HG03139 (cell line): ENCODE measurements at regions not wholly inside any gene's neighbourhood (a gene's known extent, or its start where the extent isn't known, plus 50 kb on each side); places are given as distances from the start of the nearest gene placed in this dataset.

Source experiments
- ATAC-seq: cut with Tn5 transposase; IDR thresholded peaks from one replicate; pipeline ENCODE4 v1.9.1; 2021; ENCODE audit not compliant: unreplicated experiment

DNA sequence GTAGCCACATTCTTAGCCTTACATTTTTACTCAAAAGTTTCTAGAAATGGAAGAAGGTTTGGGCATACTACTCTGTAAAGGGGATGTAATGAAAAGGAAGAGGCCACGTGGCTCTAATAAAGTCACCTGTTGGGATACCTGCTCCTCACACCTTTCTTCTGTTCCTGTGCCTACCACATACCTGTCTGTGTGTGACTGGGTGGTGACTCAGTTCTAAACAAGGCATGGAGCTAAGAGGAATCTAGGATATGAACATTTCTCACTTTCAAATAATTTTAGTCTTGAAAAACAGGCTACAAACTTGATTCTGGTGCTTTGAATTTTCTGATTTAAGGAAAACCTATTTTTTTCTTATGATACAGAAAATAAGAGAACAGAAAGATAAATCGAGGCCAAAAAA is 363.6 kb downstream of the RFPL4B start:
- no peak for ATAC-seq

- no peak for ATAC-seq
These were observed 366.3 kb downstream of the RFPL4B start for GRCh38 chr6:112713402-112713801.

DNA sequence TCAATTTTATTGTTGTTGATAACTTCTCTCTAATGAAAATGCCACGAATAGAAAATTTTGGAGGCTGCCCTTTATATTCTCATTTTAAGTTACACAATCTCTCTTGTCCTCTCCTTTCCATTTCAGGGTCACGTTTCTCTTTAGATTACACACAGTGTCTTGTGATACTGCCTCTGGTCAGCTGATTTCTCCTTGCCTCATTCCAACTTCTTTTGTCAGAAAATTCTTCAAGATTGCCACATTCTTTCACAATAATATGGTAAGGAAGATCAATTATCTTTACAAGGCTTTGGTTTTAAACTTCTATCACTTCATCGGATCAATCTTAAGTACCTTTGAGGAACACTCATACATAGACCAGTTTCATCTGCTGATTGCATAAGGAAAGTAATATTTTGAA is 370.3 kb downstream of the RFPL4B start:
- no peak for ATAC-seq

DNA sequence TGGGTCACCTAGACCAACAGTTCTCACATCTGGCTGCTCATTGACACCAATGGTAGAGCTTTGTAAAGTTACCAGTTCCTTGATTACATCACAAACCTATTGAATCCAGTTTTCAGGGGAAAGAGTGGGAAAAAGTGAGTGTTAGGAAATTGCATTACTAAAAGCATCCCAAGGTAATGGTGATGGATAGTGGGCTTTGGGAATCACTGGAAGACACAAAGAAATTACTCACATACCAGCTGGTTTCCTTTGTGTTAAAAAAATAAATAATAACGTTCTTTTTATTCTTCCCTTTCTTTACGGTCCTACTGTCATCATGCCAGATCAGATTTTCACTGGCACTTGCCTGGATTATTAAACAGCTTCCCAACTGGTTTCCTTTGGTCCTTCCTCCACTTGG is 370.7 kb downstream of the RFPL4B start:
- ATAC-seq, result no peak

DNA sequence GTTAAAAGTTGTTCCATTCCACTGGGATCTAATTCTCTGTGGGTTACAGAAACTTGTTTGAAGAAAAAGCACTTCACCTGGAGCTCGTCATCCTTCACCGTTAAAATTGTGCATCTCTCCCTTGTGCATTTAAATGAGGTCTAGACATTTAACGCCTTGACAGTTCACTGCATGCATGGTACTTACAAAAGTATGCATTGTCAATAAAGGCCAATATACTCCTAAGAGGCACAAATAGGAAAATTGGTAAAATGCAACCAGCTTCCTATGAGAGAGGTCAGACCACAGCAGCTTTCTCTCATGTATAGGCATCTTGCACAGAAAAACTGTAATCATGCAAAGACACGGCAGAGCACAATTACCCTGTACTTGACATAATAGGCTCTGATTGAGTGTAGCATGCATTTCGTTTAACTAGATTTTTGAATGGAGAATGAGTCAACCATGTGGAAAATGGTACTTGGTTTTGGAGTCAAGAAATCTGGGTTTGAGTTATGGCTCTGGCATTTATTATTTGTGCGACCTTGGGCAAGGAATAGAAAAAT is 378.5 kb downstream of the RFPL4B start:
- no peak for ATAC-seq

DNA sequence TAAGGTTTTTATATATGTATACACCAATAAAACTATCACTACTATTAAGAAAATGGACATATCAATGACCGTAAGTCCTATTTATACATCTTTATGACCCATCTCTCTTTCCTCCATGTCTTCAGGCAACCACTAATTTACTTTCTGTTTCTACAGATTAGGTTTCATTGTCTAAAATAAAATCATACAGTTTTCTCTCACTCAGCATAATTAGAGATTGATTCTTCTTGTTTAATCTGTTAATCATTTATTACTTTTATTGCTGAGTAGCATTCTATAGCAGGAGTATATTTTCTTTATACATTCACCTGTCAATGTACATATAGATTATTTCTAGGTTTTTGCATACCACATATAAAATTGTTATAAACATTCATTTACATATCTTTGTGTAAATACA is 388.0 kb downstream of the RFPL4B start:
- no peak for ATAC-seq

- no peak for ATAC-seq
These were observed 392.6 kb downstream of the RFPL4B start for GRCh38 chr6:112739766-112740165.

GRCh38 chr6:112743323-112743722 is 396.2 kb downstream of the RFPL4B start:
- no peak for ATAC-seq

DNA sequence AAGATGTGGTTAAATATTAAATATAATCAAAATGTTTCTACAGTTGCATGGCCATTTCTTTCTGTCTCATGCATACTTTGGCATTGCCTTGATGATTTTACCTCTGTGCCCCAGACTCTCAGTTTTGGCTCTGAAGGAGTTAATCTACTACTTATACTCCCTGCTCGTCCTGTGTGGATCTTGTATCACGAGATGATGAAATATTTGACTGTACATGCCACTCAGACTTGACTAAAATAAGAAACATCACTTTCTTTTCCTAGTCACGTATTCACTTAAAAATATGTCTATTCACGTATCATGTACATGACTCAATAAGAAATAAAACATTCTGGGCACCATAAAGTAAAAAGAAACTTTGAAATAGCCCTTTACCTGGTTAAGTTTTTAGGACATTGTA is 397.7 kb downstream of the RFPL4B start:
- ATAC-seq, result no peak

- no peak for ATAC-seq
These were observed 398.6 kb downstream of the RFPL4B start for GRCh38 chr6:112745765-112746164.

GRCh38 chr6:112749673-112750072 is 402.5 kb downstream of the RFPL4B start:
- no peak for ATAC-seq

DNA sequence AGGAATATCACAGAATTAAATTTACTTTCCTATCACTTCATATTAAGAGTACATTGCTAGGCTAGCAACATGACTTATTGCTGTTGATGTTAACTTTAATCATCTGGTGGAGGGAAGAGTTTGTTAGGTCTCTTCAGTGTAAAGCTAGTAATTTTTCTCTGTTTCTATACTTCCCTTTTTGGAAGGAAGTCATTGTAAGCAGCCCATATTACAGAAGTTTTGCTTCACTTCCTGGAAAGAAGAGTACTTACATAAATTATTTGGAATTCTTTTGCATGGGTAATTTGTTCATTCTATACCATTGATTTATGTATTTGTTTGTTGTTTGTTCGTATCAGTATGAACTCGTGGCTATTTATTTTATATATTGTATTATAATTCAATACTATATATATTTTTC is 405.2 kb downstream of the RFPL4B start:
- ATAC-seq, result no peak

DNA sequence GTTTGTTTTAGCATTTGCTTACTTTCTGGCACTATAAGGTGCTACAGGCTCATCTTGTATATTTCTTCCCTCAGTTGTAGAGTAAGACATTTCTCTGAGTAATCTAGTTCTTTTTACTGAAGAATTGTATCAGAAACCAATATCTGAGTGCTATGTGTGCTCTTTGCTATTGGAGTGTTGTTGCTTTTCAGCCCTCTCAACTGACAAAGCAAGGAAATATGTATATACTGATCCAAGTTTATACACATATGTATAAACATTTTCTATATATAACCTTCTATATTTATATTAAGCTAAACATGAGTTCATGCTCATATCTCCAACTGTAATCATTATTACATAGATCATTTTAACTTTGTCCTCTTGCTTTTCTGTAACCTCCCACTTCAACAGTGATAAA is 405.7 kb downstream of the RFPL4B start:
- ATAC-seq, result no peak

- no peak for ATAC-seq
These were observed 413.7 kb downstream of the RFPL4B start for GRCh38 chr6:112760831-112761230.

- ATAC-seq, result no peak
These were observed 414.6 kb downstream of the RFPL4B start for GRCh38 chr6:112761740-112762139.

DNA sequence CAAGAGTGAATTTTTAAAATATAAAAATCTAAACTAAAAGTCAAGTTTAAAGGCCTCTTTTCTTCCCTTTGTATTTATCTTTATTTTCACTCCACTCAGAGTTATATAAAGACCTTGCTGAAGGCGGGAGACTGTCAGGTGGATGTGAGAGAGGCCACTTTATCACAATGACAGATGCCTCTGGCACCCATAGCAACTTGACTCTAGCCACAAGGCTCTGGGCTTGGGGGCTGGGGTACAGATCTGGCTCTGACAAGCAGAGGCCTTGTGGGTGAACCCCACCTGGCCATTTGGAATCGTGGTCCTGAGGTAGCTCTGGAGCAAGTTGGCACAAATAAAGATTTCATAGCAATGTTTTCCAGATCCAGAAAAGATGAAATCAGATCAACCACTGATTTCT is 417.2 kb downstream of the RFPL4B start:
- ATAC-seq, result no peak

DNA sequence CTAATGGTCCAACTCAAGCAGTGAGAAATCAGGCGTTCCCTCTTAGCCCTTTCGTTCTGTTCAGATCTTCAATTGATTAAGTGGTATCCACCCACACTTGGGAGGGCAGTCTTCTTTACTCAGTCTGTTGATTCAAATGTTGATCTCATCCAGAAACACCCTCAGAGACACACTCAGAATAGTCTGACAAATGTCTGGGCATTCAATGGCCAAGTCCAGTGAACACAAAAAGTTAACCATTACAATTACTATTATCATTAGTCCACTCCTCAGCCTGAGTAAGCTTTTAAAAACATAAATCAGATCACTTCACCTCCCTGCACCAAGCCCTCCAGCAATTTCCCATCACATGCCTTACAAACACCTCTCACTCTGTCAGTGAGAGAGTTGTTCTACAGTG is 423.2 kb downstream of the RFPL4B start:
- ATAC-seq, result no peak

DNA sequence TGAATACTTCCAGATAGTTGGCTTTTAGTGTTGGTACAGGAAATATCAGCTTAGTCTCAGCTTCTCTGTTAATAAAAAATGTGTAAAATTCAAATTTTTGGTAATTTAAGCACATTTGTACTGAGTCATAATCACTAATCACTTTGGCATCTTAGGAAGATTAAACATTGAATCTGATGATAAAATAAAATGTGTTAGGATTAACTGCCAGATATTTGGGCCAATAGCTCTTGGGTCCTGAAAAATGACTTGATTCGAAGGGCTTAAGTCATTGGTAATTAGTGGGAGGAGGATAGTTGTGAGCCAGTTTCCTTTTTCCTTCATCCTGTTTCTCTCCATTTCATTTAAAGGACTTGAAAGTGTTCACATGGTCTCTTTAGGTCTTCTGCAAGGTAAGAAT is 426.1 kb downstream of the RFPL4B start:
- ATAC-seq, result no peak

DNA sequence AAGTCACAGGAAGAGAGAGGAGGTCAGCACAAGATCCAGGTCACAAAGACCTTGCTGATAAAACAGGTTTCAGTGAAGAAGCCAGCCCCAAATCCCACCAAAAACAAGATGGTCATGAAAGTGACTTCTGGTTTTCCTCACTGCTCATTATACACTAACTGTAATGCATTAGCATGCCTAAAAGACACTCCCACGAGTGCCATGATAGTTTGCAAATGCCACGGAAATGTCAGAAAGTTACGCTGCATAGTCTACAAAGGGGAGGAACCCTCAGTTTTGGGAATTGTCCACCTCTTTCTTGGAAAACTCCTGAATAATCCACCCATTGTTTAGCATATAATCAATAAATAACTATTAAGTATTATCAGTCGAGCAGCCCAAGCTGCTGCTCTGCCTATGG is 427.2 kb downstream of the RFPL4B start:
- no peak for ATAC-seq

GRCh38 chr6:112780498-112781096 is 433.5 kb downstream of the RFPL4B start:
- ATAC-seq, result peak; percentile 94

DNA sequence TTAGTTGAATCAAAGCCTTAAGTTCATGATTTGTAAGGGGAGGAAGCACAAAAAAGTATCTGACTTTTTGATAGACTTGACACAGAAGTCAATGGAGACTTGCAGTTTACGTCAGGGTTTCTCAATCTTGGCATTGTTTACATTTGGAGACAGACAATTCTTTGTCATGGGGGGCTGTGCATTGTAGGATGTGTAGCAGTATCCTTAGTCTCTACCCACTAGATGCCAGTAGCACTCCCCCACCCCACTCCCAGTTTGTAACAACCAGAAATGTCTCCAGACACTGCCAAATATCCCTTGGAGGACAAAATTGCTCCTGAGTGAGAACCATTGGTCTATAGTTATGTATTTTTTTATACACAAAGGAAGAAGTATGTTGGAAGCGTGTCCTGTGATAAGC is 434.1 kb downstream of the RFPL4B start:
- ATAC-seq, result no peak

DNA sequence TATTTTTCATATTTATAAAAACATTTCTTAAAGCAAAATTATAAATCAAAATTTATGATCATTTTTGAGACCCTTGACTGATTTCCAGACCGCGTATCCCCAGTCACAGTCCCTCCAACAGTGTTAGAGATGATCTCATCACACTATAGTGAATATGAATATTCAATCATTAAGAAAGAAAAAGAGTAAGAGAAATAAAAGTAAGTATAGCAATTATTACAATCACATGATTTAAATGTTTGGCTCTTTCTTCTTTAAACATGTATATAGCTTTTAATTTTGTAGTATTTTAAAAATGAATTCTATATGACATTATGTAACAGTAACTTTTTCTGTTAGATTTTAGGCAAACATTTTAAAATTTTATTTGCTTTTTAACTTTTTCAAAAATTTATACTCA is 438.3 kb downstream of the RFPL4B start:
- no peak for ATAC-seq

GRCh38 chr6:112786801-112787200 is 439.7 kb downstream of the RFPL4B start:
- ATAC-seq, result no peak
